ENCODE measurements at regions not wholly inside any gene's neighbourhood (a gene's known extent, or its start where the extent isn't known, plus 50 kb on each side); places are given as distances from the start of the nearest gene placed in this dataset.

- DNase-seq (ENCODE audit: low read depth, low spot score) = no peak
- H3K4me1 ChIP-seq (ENCODE audit: control insufficient read depth, insufficient read depth, low read length) = peaks cover 1% of the 10 kb centered on the region; the same call in 1 of the 2 replicates
- no peak overlapping the region for H3K27ac ChIP-seq (ENCODE audit: low read length)
- no CpG with 5 or more reads among the region's 1 CpG for WGBS (ENCODE audit: insufficient coverage, insufficient read length)
- H3K4me3 ChIP-seq (ENCODE audit: low read length) = no peak overlapping the region
- H3K9me3 ChIP-seq (ENCODE audit: control insufficient read depth, insufficient read depth, low read length) = no peaks in the 10 kb centered on the region
- H3K27me3 ChIP-seq (ENCODE audit: control insufficient read depth, insufficient read depth, low read length) = no peaks in the 10 kb centered on the region
- no peaks in the 10 kb centered on the region for H3K36me3 ChIP-seq (ENCODE audit: control insufficient read depth, insufficient read depth, low read length)
These were observed 254.5 kb downstream of the AHR start for GRCh38 chr7:17552952-17553351.

- H3K4me3 ChIP-seq (ENCODE audit: low read length) = no peak overlapping the region
- H3K27me3 ChIP-seq (ENCODE audit: control insufficient read depth, insufficient read depth, low read length) = no peaks in the 10 kb centered on the region
- H3K36me3 ChIP-seq (ENCODE audit: control insufficient read depth, insufficient read depth, low read length) = no peaks in the 10 kb centered on the region
- no peak overlapping the region for H3K27ac ChIP-seq (ENCODE audit: low read length)
- peaks cover 1% of the 10 kb centered on the region; the same call in 1 of the 2 replicates for H3K4me1 ChIP-seq (ENCODE audit: control insufficient read depth, insufficient read depth, low read length)
- no peak for DNase-seq (ENCODE audit: low read depth, low spot score)
- no peaks in the 10 kb centered on the region for H3K9me3 ChIP-seq (ENCODE audit: control insufficient read depth, insufficient read depth, low read length)
- WGBS (ENCODE audit: insufficient coverage, insufficient read length) = no CpG with 5 or more reads among the region's 7 CpGs
These were observed 256.0 kb downstream of the AHR start for GRCh38 chr7:17554341-17555015.

- Histone ChIP-seq H3K4me3 (ENCODE audit: low read length) (no peak overlapping the region), H3K9me3 (ENCODE audit: control insufficient read depth, insufficient read depth, low read length) (no peaks in the 10 kb centered on the region), H3K4me1 (ENCODE audit: control insufficient read depth, insufficient read depth, low read length) (peaks cover 1% of the 10 kb centered on the region; the same call in 1 of the 2 replicates), H3K36me3 (ENCODE audit: control insufficient read depth, insufficient read depth, low read length) (no peaks in the 10 kb centered on the region), H3K27ac (ENCODE audit: low read length) (no peak overlapping the region), H3K27me3 (ENCODE audit: control insufficient read depth, insufficient read depth, low read length) (no peaks in the 10 kb centered on the region)
- no CpG with 5 or more reads among the region's 1 CpG for WGBS (ENCODE audit: insufficient coverage, insufficient read length)
- no peak for DNase-seq (ENCODE audit: low read depth, low spot score)
These were observed 257.9 kb downstream of the AHR start for GRCh38 chr7:17556247-17556956.

- Histone ChIP-seq H3K4me1 (ENCODE audit: control insufficient read depth, insufficient read depth, low read length) (peaks cover 1% of the 10 kb centered on the region; the same call in 1 of the 2 replicates), H3K9me3 (ENCODE audit: control insufficient read depth, insufficient read depth, low read length) (no peaks in the 10 kb centered on the region), H3K27ac (ENCODE audit: low read length) (no peak overlapping the region), H3K36me3 (ENCODE audit: control insufficient read depth, insufficient read depth, low read length) (no peaks in the 10 kb centered on the region), H3K4me3 (ENCODE audit: low read length) (no peak overlapping the region), H3K27me3 (ENCODE audit: control insufficient read depth, insufficient read depth, low read length) (no peaks in the 10 kb centered on the region)
- no CpG with 5 or more reads among the region's 1 CpG for WGBS (ENCODE audit: insufficient coverage, insufficient read length)
- no peak for DNase-seq (ENCODE audit: low read depth, low spot score)
These were observed 258.8 kb downstream of the AHR start for GRCh38 chr7:17557251-17557671.

GRCh38 chr7:17558135-17558534, 259.7 kb downstream of the AHR start:
- no peak overlapping the region for H3K4me3 ChIP-seq (ENCODE audit: low read length)
- DNase-seq (ENCODE audit: low read depth, low spot score) = no peak
- no peak overlapping the region for H3K27ac ChIP-seq (ENCODE audit: low read length)
- no peaks in the 10 kb centered on the region for H3K9me3 ChIP-seq (ENCODE audit: control insufficient read depth, insufficient read depth, low read length)
- no peaks in the 10 kb centered on the region for H3K4me1 ChIP-seq (ENCODE audit: control insufficient read depth, insufficient read depth, low read length)
- WGBS (ENCODE audit: insufficient coverage, insufficient read length) = no CpG with 5 or more reads among the region's 4 CpGs
- no peaks in the 10 kb centered on the region for H3K36me3 ChIP-seq (ENCODE audit: control insufficient read depth, insufficient read depth, low read length)
- H3K27me3 ChIP-seq (ENCODE audit: control insufficient read depth, insufficient read depth, low read length) = no peaks in the 10 kb centered on the region

- no peak overlapping the region for H3K27ac ChIP-seq (ENCODE audit: low read length)
- no peak for DNase-seq (ENCODE audit: low read depth, low spot score)
- no CpG with 5 or more reads among the region's 4 CpGs for WGBS (ENCODE audit: insufficient coverage, insufficient read length)
- H3K4me3 ChIP-seq (ENCODE audit: low read length) = no peak overlapping the region
- H3K27me3 ChIP-seq (ENCODE audit: control insufficient read depth, insufficient read depth, low read length) = no peaks in the 10 kb centered on the region
- no peaks in the 10 kb centered on the region for H3K9me3 ChIP-seq (ENCODE audit: control insufficient read depth, insufficient read depth, low read length)
- no peaks in the 10 kb centered on the region for H3K4me1 ChIP-seq (ENCODE audit: control insufficient read depth, insufficient read depth, low read length)
- no peaks in the 10 kb centered on the region for H3K36me3 ChIP-seq (ENCODE audit: control insufficient read depth, insufficient read depth, low read length)
These were observed 260.3 kb downstream of the AHR start for GRCh38 chr7:17558558-17559332.

- Histone ChIP-seq H3K4me3 (ENCODE audit: low read length) (no peak overlapping the region), H3K4me1 (ENCODE audit: control insufficient read depth, insufficient read depth, low read length) (no peaks in the 10 kb centered on the region), H3K27me3 (ENCODE audit: control insufficient read depth, insufficient read depth, low read length) (no peaks in the 10 kb centered on the region), H3K27ac (ENCODE audit: low read length) (no peak overlapping the region), H3K36me3 (ENCODE audit: control insufficient read depth, insufficient read depth, low read length) (no peaks in the 10 kb centered on the region), H3K9me3 (ENCODE audit: control insufficient read depth, insufficient read depth, low read length) (no peaks in the 10 kb centered on the region)
- no CpG with 5 or more reads among the region's 1 CpG for WGBS (ENCODE audit: insufficient coverage, insufficient read length)
- no peak for DNase-seq (ENCODE audit: low read depth, low spot score)
These were observed 260.9 kb downstream of the AHR start for GRCh38 chr7:17559388-17559787.

- WGBS (ENCODE audit: insufficient coverage, insufficient read length) = no CpG with 5 or more reads among the region's 4 CpGs
- Histone ChIP-seq H3K27ac (ENCODE audit: low read length) (no peak overlapping the region), H3K4me1 (ENCODE audit: control insufficient read depth, insufficient read depth, low read length) (no peaks in the 10 kb centered on the region), H3K9me3 (ENCODE audit: control insufficient read depth, insufficient read depth, low read length) (no peaks in the 10 kb centered on the region), H3K4me3 (ENCODE audit: low read length) (no peak overlapping the region), H3K36me3 (ENCODE audit: control insufficient read depth, insufficient read depth, low read length) (no peaks in the 10 kb centered on the region), H3K27me3 (ENCODE audit: control insufficient read depth, insufficient read depth, low read length) (no peaks in the 10 kb centered on the region)
- no peak for DNase-seq (ENCODE audit: low read depth, low spot score)
These were observed 262.1 kb downstream of the AHR start for GRCh38 chr7:17560516-17560915.

GRCh38 chr7:17560966-17561365, 262.5 kb downstream of the AHR start:
- Histone ChIP-seq H3K27me3 (ENCODE audit: control insufficient read depth, insufficient read depth, low read length) (no peaks in the 10 kb centered on the region), H3K9me3 (ENCODE audit: control insufficient read depth, insufficient read depth, low read length) (no peaks in the 10 kb centered on the region), H3K27ac (ENCODE audit: low read length) (no peak overlapping the region), H3K4me1 (ENCODE audit: control insufficient read depth, insufficient read depth, low read length) (no peaks in the 10 kb centered on the region), H3K36me3 (ENCODE audit: control insufficient read depth, insufficient read depth, low read length) (no peaks in the 10 kb centered on the region), H3K4me3 (ENCODE audit: low read length) (no peak overlapping the region)
- no CpG with 5 or more reads among the region's 2 CpGs for WGBS (ENCODE audit: insufficient coverage, insufficient read length)
- no peak for DNase-seq (ENCODE audit: low read depth, low spot score)

- H3K4me1 ChIP-seq (ENCODE audit: control insufficient read depth, insufficient read depth, low read length) = no peaks in the 10 kb centered on the region
- H3K27ac ChIP-seq (ENCODE audit: low read length) = no peak overlapping the region
- no peak overlapping the region for H3K4me3 ChIP-seq (ENCODE audit: low read length)
- H3K27me3 ChIP-seq (ENCODE audit: control insufficient read depth, insufficient read depth, low read length) = no peaks in the 10 kb centered on the region
- no peaks in the 10 kb centered on the region for H3K9me3 ChIP-seq (ENCODE audit: control insufficient read depth, insufficient read depth, low read length)
- no peak for DNase-seq (ENCODE audit: low read depth, low spot score)
- no CpG with 5 or more reads among the region's 3 CpGs for WGBS (ENCODE audit: insufficient coverage, insufficient read length)
- no peaks in the 10 kb centered on the region for H3K36me3 ChIP-seq (ENCODE audit: control insufficient read depth, insufficient read depth, low read length)
These were observed 266.3 kb downstream of the AHR start for GRCh38 chr7:17564678-17565212.
